MM.1S (cell line): ENCODE measurements at regions not wholly inside any gene's neighbourhood (a gene's known extent, or its start where the extent isn't known, plus 50 kb on each side); places are given as distances from the start of the nearest gene placed in this dataset.

Experiments
- DNase-seq: peaks from one replicate; pipeline ENCODE4 v3.0.0-alpha.2; 2015
- H2AFZ ChIP-seq: fragments of 300-600 bp; sonication (generic); 2 replicates; pipeline ENCODE4 v1.6.0; 2016; ENCODE audit warnings: antibody characterized with exemption, low read length
- H3F3A ChIP-seq: fragments of 300-600 bp; sonication (generic); 2 replicates; pipeline ENCODE4 v1.6.1; 2016; ENCODE audit warnings: mild to moderate bottlenecking, antibody characterized with exemption, low read length, moderate library complexity, mixed read lengths; ENCODE audit not compliant: insufficient read depth
- H3K27ac ChIP-seq: fragments of 300-600 bp; sonication (generic); 2 replicates; pipeline ENCODE4 v1.5.1; 2016; ENCODE audit warnings: mild to moderate bottlenecking, low read length
- H3K27me3 ChIP-seq: fragments of 300-600 bp; sonication (generic); replicated peaks from 2 replicates; pipeline ENCODE4 v1.6.0; 2016; ENCODE audit warnings: low read length; ENCODE audit not compliant: insufficient read depth
- H3K36me3 ChIP-seq: fragments of 300-600 bp; sonication (generic); replicated peaks from 2 replicates; pipeline ENCODE4 v1.6.1; 2016; ENCODE audit warnings: mild to moderate bottlenecking, low read length, mixed read lengths; ENCODE audit not compliant: insufficient read depth
- H3K4me1 ChIP-seq: fragments of 300-600 bp; sonication (generic); 2 replicates; pipeline ENCODE4 v1.6.1; 2016; ENCODE audit warnings: low read length, mixed read lengths
- H3K4me2 ChIP-seq: fragments of 300-600 bp; sonication (generic); 2 replicates; pipeline ENCODE4 v1.6.0; 2016; ENCODE audit warnings: low read depth, low read length
- H3K4me3 ChIP-seq: fragments of 300-600 bp; sonication (generic); 2 replicates; pipeline ENCODE4 v1.5.1; 2016; ENCODE audit warnings: low read length, mixed read lengths
- H3K79me2 ChIP-seq: fragments of 300-600 bp; sonication (generic); 2 replicates; pipeline ENCODE4 v1.6.1; 2016; ENCODE audit warnings: mixed run types, low read length, mixed read lengths
- H3K9ac ChIP-seq: fragments of 300-600 bp; sonication (generic); 2 replicates; pipeline ENCODE4 v1.6.1; 2016; ENCODE audit warnings: low read length, mixed read lengths
- H3K9me2 ChIP-seq: fragments of 300-600 bp; sonication (generic); replicated peaks from 2 replicates; pipeline ENCODE4 v1.6.1; 2016; ENCODE audit warnings: mild to moderate bottlenecking, low read length, mixed read lengths; ENCODE audit not compliant: insufficient read depth
- H3K9me3 ChIP-seq: fragments of 300-600 bp; sonication (generic); replicated peaks from 2 replicates; pipeline ENCODE4 v1.6.1; 2016; ENCODE audit warnings: mild to moderate bottlenecking, low read length, mixed read lengths; ENCODE audit not compliant: insufficient read depth
- H4K20me1 ChIP-seq: fragments of 300-600 bp; sonication (generic); 2 replicates; pipeline ENCODE4 v1.6.1; 2016; ENCODE audit warnings: mild to moderate bottlenecking, low read length, moderate library complexity, mixed read lengths; ENCODE audit not compliant: insufficient read depth
- EZH2 ChIP-seq: fragments of 300-600 bp; sonication (generic); optimal IDR thresholded peaks from 2 replicates; pipeline ENCODE3; 2017; ENCODE audit warnings: low read depth, mild to moderate bottlenecking, antibody characterized with exemption, low read length, mixed read lengths
- EZH2phosphoT487 ChIP-seq: fragments of 300-600 bp; sonication (generic); IDR thresholded peaks from 2 replicates; pipeline ENCODE4 v1.6.1; 2018; ENCODE audit warnings: antibody characterized with exemption, low read length
- TF ChIP-seq, protein P1 (sequence below): fragments of 300-600 bp; sonication (generic); IDR thresholded peaks from 2 replicates; pipeline ENCODE4 v1.5.1; 2016; ENCODE audit warnings: antibody characterized with exemption, low read length, mixed read lengths

DNA sequence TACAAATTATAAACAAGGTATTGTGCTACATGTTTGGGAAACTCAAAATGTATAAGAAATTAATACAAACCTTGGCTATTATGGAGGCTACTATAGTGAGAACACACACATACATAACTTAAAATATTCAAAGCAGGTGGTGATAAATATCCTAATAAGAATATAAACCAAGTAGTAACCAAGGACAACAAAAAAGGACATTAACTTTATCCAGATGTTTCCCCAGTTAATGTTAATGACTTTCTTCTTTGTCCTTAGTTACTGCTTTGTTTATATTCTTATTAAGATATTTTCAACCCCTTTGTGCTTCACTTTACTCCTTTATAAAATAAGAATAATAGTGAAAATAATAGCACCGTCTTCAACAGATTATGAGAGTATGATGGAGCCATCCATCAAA lies 241.6 kb downstream of the CALCRL start:
- no peak overlapping the region for H3K4me2 ChIP-seq
- no peaks in the 10 kb centered on the region for H4K20me1 ChIP-seq
- H3K9ac ChIP-seq: no peak overlapping the region
- no peaks in the 10 kb centered on the region for H3K27me3 ChIP-seq
- no peak overlapping the region for H3K4me3 ChIP-seq
- no peaks in the 10 kb centered on the region for H3K9me2 ChIP-seq
- H3K4me1 ChIP-seq: no peaks in the 10 kb centered on the region
- DNase-seq: no peak
- H3F3A ChIP-seq: no peaks in the 10 kb centered on the region
- TF ChIP-seq EZH2: no peak
- TF ChIP-seq, protein P1, sequence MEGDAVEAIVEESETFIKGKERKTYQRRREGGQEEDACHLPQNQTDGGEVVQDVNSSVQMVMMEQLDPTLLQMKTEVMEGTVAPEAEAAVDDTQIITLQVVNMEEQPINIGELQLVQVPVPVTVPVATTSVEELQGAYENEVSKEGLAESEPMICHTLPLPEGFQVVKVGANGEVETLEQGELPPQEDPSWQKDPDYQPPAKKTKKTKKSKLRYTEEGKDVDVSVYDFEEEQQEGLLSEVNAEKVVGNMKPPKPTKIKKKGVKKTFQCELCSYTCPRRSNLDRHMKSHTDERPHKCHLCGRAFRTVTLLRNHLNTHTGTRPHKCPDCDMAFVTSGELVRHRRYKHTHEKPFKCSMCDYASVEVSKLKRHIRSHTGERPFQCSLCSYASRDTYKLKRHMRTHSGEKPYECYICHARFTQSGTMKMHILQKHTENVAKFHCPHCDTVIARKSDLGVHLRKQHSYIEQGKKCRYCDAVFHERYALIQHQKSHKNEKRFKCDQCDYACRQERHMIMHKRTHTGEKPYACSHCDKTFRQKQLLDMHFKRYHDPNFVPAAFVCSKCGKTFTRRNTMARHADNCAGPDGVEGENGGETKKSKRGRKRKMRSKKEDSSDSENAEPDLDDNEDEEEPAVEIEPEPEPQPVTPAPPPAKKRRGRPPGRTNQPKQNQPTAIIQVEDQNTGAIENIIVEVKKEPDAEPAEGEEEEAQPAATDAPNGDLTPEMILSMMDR: no peak
- TF ChIP-seq EZH2phosphoT487: no peak
- no peaks in the 10 kb centered on the region for H3K9me3 ChIP-seq
- no peaks in the 10 kb centered on the region for H3K36me3 ChIP-seq
- no peak overlapping the region for H2AFZ ChIP-seq
- H3K27ac ChIP-seq: no peak overlapping the region
- H3K79me2 ChIP-seq: no peaks in the 10 kb centered on the region

DNA sequence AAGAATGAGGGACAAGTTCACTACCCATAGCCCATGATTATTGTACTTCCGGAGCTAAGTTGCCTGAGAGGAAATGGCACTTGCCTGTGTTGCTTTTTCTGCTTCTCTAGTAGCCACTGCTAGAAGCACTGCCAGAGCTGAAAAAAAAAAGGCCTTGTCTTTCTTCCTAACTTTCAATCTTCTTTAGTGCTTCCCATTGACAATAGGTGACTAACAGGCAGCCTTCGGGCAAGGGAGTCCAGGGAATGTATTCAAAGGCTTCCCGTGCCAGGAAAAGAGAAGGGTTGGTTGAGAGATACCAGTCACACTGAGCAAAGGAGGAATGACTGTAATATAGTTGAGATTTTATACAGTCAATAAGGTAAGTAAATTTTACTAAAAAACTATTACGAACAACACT lies 242.0 kb downstream of the CALCRL start:
- H3K36me3 ChIP-seq: no peaks in the 10 kb centered on the region
- no peak overlapping the region for H2AFZ ChIP-seq
- no peaks in the 10 kb centered on the region for H3K79me2 ChIP-seq
- no peaks in the 10 kb centered on the region for H4K20me1 ChIP-seq
- no peak overlapping the region for H3K27ac ChIP-seq
- no peak overlapping the region for H3K4me3 ChIP-seq
- H3K27me3 ChIP-seq: no peaks in the 10 kb centered on the region
- no peaks in the 10 kb centered on the region for H3K4me1 ChIP-seq
- TF ChIP-seq EZH2phosphoT487: no peak
- TF ChIP-seq EZH2: no peak
- TF ChIP-seq, protein P1: no peak
- no peaks in the 10 kb centered on the region for H3K9me3 ChIP-seq
- no peaks in the 10 kb centered on the region for H3K9me2 ChIP-seq
- no peaks in the 10 kb centered on the region for H3F3A ChIP-seq
- no peak for DNase-seq
- no peak overlapping the region for H3K4me2 ChIP-seq
- H3K9ac ChIP-seq: no peak overlapping the region

DNA sequence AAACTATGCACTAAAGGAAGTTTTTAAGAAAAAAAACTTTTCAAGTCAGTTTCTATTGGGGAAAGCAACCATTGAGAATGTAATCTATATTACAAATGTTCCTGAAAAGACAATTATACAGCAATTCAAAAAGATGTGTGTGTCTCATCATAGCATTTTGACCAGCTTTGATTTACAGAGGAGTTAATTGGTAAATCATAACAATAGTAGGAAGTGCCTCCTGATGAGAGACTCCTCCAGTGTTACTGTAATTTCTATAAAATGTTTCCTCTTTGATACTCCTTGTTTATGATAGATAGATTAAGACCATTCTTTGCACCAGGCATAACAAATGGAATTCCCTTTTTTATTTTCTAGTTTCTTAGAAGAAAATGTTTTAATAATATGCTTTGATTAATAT lies 249.9 kb downstream of the CALCRL start:
- Histone ChIP-seq H3K79me2 (no peaks in the 10 kb centered on the region), H3K9me2 (no peaks in the 10 kb centered on the region), H3K9ac (no peak overlapping the region), H3K27ac (no peak overlapping the region), H3K4me3 (no peak overlapping the region), H3K4me1 (no peaks in the 10 kb centered on the region), H3K9me3 (no peaks in the 10 kb centered on the region), H3K4me2 (no peak overlapping the region), H3F3A (no peaks in the 10 kb centered on the region), H3K36me3 (no peaks in the 10 kb centered on the region), H2AFZ (no peak overlapping the region), H3K27me3 (no peaks in the 10 kb centered on the region), H4K20me1 (no peaks in the 10 kb centered on the region)
- TF ChIP-seq, protein P1: no peak
- TF ChIP-seq EZH2 (no peak), EZH2phosphoT487 (no peak)
- no peak for DNase-seq
